Neural progenitor cell (in vitro differentiated cells): ENCODE measurements at regions not wholly inside any gene's neighbourhood (a gene's known extent, or its start where the extent isn't known, plus 50 kb on each side); places are given as distances from the start of the nearest gene placed in this dataset.

Experiments used
- EZH2 ChIP-seq: fragments of 200-600 bp; sonication (generic); IDR thresholded peaks from 2 replicates; pipeline ENCODE4 v1.6.1; 2017; ENCODE audit warnings: antibody characterized with exemption, mild to moderate bottlenecking, moderate library complexity
- TF ChIP-seq, protein P1 (sequence below): fragments of 200-600 bp; sonication (generic); IDR thresholded peaks from 2 replicates; pipeline ENCODE4 v1.5.1; 2017; ENCODE audit warnings: antibody characterized with exemption, mild to moderate bottlenecking

GRCh38 chr9:120045011-120045410 lies 535.0 kb downstream of the CDK5RAP2 start:
- TF ChIP-seq EZH2: no peak
- TF ChIP-seq, protein P1, sequence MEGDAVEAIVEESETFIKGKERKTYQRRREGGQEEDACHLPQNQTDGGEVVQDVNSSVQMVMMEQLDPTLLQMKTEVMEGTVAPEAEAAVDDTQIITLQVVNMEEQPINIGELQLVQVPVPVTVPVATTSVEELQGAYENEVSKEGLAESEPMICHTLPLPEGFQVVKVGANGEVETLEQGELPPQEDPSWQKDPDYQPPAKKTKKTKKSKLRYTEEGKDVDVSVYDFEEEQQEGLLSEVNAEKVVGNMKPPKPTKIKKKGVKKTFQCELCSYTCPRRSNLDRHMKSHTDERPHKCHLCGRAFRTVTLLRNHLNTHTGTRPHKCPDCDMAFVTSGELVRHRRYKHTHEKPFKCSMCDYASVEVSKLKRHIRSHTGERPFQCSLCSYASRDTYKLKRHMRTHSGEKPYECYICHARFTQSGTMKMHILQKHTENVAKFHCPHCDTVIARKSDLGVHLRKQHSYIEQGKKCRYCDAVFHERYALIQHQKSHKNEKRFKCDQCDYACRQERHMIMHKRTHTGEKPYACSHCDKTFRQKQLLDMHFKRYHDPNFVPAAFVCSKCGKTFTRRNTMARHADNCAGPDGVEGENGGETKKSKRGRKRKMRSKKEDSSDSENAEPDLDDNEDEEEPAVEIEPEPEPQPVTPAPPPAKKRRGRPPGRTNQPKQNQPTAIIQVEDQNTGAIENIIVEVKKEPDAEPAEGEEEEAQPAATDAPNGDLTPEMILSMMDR: no peak
